GM23338 (cell line): ENCODE measurements at regions not wholly inside any gene's neighbourhood (a gene's known extent, or its start where the extent isn't known, plus 50 kb on each side); places are given as distances from the start of the nearest gene placed in this dataset.

ENCODE experiments used
- ATAC-seq: fragments of 200-7000 bp; cut with Tn5 transposase; 3 replicates; pipeline ENCODE4 v1.9.1; 2020
- DNase-seq: peaks from one replicate; pipeline ENCODE4 v3.0.0-alpha.2; 2015; ENCODE audit warnings: low spot score
- H2AFZ ChIP-seq: fragments of 200-600 bp; sonication (generic); 2 replicates; pipeline ENCODE4 v1.8.0; 2016; ENCODE audit warnings: antibody characterized with exemption, mild to moderate bottlenecking, moderate library complexity
- H3F3A ChIP-seq: fragments of 200-600 bp; sonication (generic); replicated peaks from 2 replicates; pipeline ENCODE4 v1.8.0; 2017; ENCODE audit warnings: antibody characterized with exemption, mixed run types, low read depth
- H3K27ac ChIP-seq: fragments of 200-600 bp; sonication (generic); 2 replicates; pipeline ENCODE4 v1.6.1; 2016; ENCODE audit warnings: low read depth
- H3K27me3 ChIP-seq: fragments of 200-600 bp; sonication (generic); 2 replicates; pipeline ENCODE4 v1.8.0; 2016; ENCODE audit warnings: mild to moderate bottlenecking, mixed run types, moderate library complexity; ENCODE audit not compliant: insufficient read depth
- H3K36me3 ChIP-seq: fragments of 200-600 bp; sonication (generic); 2 replicates; pipeline ENCODE4 v1.8.0; 2016; ENCODE audit warnings: mild to moderate bottlenecking; ENCODE audit not compliant: insufficient read depth
- H3K4me1 ChIP-seq: fragments of 200-600 bp; sonication (generic); 2 replicates; pipeline ENCODE4 v1.8.0; 2016; ENCODE audit warnings: mild to moderate bottlenecking, moderate library complexity; ENCODE audit not compliant: insufficient read depth
- H3K4me2 ChIP-seq: fragments of 200-600 bp; sonication (generic); 2 replicates; pipeline ENCODE4 v1.7.1; 2017; ENCODE audit warnings: mixed run types
- H3K4me3 ChIP-seq: fragments of 200-600 bp; sonication (generic); 2 replicates; pipeline ENCODE4 v1.6.1; 2016; ENCODE audit warnings: mixed run types
- H3K79me2 ChIP-seq: fragments of 200-600 bp; sonication (generic); replicated peaks from 2 replicates; pipeline ENCODE4 v1.8.0; 2017; ENCODE audit warnings: mild to moderate bottlenecking; ENCODE audit not compliant: insufficient read depth
- H3K9me2 ChIP-seq: fragments of 200-600 bp; sonication (generic); 2 replicates; pipeline ENCODE4 v1.8.0; 2017; ENCODE audit not compliant: insufficient read depth
- H4K20me1 ChIP-seq: fragments of 200-600 bp; sonication (generic); replicated peaks from 2 replicates; pipeline ENCODE4 v1.8.0; 2017; ENCODE audit warnings: mild to moderate bottlenecking; ENCODE audit not compliant: insufficient read depth
- H3K27ac Mint-ChIP-seq: 2 replicates; pipeline ENCODE4 v1.8.0; 2020; ENCODE audit warnings: inconsistent platforms, mild to moderate bottlenecking, moderate library complexity, mixed read lengths
- H3K27me3 Mint-ChIP-seq: 3 replicates; pipeline ENCODE4 v1.8.0; 2022; ENCODE audit warnings: low read depth, mild to moderate bottlenecking, moderate library complexity, mixed read lengths, inconsistent platforms; ENCODE audit not compliant: insufficient read depth, poor library complexity
- H3K36me3 Mint-ChIP-seq: 3 replicates; pipeline ENCODE4 v1.8.0; 2021; ENCODE audit warnings: low read depth, mild to moderate bottlenecking, inconsistent platforms, moderate library complexity, mixed read lengths
- H3K4me1 Mint-ChIP-seq: 3 replicates; pipeline ENCODE4 v1.8.0; 2020; ENCODE audit warnings: mild to moderate bottlenecking, inconsistent platforms, mixed read lengths
- H3K4me3 Mint-ChIP-seq: 3 replicates; pipeline ENCODE4 v1.8.0; 2021; ENCODE audit warnings: moderate library complexity, mild to moderate bottlenecking, inconsistent platforms, mixed read lengths
- H3K9me3 Mint-ChIP-seq: 3 replicates; pipeline ENCODE4 v1.8.0; 2020; ENCODE audit warnings: moderate library complexity, mild to moderate bottlenecking, inconsistent platforms, mixed read lengths
- CREB1 ChIP-seq: fragments of 250-450 bp; sonication (Bioruptor Pico); IDR thresholded peaks from 2 replicates; pipeline ENCODE4 v1.5.0; 2020; ENCODE audit warnings: low read depth, mild to moderate bottlenecking, moderate library complexity
- CTCF ChIP-seq, 2 experiments: fragments of 200-600 bp in 1 of 2; sonication (generic) in 1 of 2; conservative IDR thresholded peaks; 2 replicates each; pipeline versions ENCODE4 v1.5.1 to v1.6.1; 2016 to 2017; ENCODE audit warnings: antibody characterized with exemption in 2 of 2, low read depth in 2 of 2, mild to moderate bottlenecking in 2 of 2, moderate library complexity in 1 of 2
- JUNB ChIP-seq: IDR thresholded peaks from one replicate; pipeline ENCODE4 v1.6.1; 2016; ENCODE audit warnings: antibody characterized with exemption; ENCODE audit not compliant: unreplicated experiment
- NANOG ChIP-seq: IDR thresholded peaks from 2 replicates; pipeline ENCODE4 v1.6.1; 2016; ENCODE audit warnings: antibody characterized with exemption, borderline replicate concordance
- REST ChIP-seq: IDR thresholded peaks from one replicate; pipeline ENCODE4 v1.6.1; 2018; ENCODE audit warnings: antibody characterized with exemption; ENCODE audit not compliant: unreplicated experiment
- STAT1 ChIP-seq: IDR thresholded peaks from one replicate; pipeline ENCODE4 v1.6.1; 2016; ENCODE audit warnings: antibody characterized with exemption; ENCODE audit not compliant: unreplicated experiment
- ZNF114 ChIP-seq: fragments of 250-450 bp; sonication (Bioruptor Pico); IDR thresholded peaks from 2 replicates; pipeline ENCODE4 v1.5.0; 2020; ENCODE audit warnings: mild to moderate bottlenecking, moderate library complexity

GRCh38 chr18:56268952-56269351 lies 369.4 kb downstream of the TXNL1 start:
- Histone ChIP-seq H3K36me3 (no peaks in the 10 kb centered on the region), H3K9me2 (peaks cover 14% of the 10 kb centered on the region), H3K4me1 (no peaks in the 10 kb centered on the region), H4K20me1 (no peaks in the 10 kb centered on the region), H3K4me3 (no peak overlapping the region), H3K27ac (no peak overlapping the region), H3F3A (no peaks in the 10 kb centered on the region), H2AFZ (no peak overlapping the region), H3K27me3 (no peaks in the 10 kb centered on the region), H3K4me2 (no peak overlapping the region), H3K79me2 (no peaks in the 10 kb centered on the region)
- Mint-ChIP-seq H3K9me3 (no peaks in the 10 kb centered on the region), H3K4me3 (no peak overlapping the region), H3K27ac (no peak overlapping the region), H3K36me3 (no peaks in the 10 kb centered on the region), H3K27me3 (no peaks in the 10 kb centered on the region), H3K4me1 (no peaks in the 10 kb centered on the region)
- TF ChIP-seq JUNB (no peak), CTCF (conservative IDR thresholded peaks at IDR 0.05; ENCODE audit: low read depth in 2 of 2) (no peak), STAT1 (no peak), CREB1 (CRISPR knock-in tag) (no peak), REST (no peak), ZNF114 (CRISPR knock-in tag) (no peak), NANOG (no peak)
- DNase-seq: no peak
- no peak for ATAC-seq

GRCh38 chr18:56267334-56267733 lies 371.1 kb downstream of the TXNL1 start:
- no peaks in the 10 kb centered on the region for H3K79me2 ChIP-seq
- H3K27me3 ChIP-seq: no peaks in the 10 kb centered on the region
- H3K4me3 ChIP-seq: no peak overlapping the region
- H3K4me1 Mint-ChIP-seq: no peaks in the 10 kb centered on the region
- H3K4me2 ChIP-seq: no peak overlapping the region
- H3K4me3 Mint-ChIP-seq: no peak overlapping the region
- no peaks in the 10 kb centered on the region for H3K27me3 Mint-ChIP-seq
- H3K27ac ChIP-seq: no peak overlapping the region
- no peaks in the 10 kb centered on the region for H4K20me1 ChIP-seq
- no peaks in the 10 kb centered on the region for H3F3A ChIP-seq
- H3K36me3 Mint-ChIP-seq: no peaks in the 10 kb centered on the region
- no peak overlapping the region for H2AFZ ChIP-seq
- ATAC-seq: no peak
- no peak for TF ChIP-seq CREB1 (CRISPR knock-in tag)
- DNase-seq: no peak
- H3K9me2 ChIP-seq: peaks cover 7% of the 10 kb centered on the region; the same call in 1 of the 2 replicates
- H3K9me3 Mint-ChIP-seq: no peaks in the 10 kb centered on the region
- no peaks in the 10 kb centered on the region for H3K4me1 ChIP-seq
- no peaks in the 10 kb centered on the region for H3K36me3 ChIP-seq
- no peak overlapping the region for H3K27ac Mint-ChIP-seq
